HG03097 (cell line): ENCODE measurements at regions not wholly inside any gene's neighbourhood (a gene's known extent, or its start where the extent isn't known, plus 50 kb on each side); places are given as distances from the start of the nearest gene placed in this dataset.

Experiments used
- ATAC-seq: cut with Tn5 transposase; IDR thresholded peaks from one replicate; pipeline ENCODE4 v1.9.1; 2021; ENCODE audit not compliant: unreplicated experiment, low FRiP score

DNA sequence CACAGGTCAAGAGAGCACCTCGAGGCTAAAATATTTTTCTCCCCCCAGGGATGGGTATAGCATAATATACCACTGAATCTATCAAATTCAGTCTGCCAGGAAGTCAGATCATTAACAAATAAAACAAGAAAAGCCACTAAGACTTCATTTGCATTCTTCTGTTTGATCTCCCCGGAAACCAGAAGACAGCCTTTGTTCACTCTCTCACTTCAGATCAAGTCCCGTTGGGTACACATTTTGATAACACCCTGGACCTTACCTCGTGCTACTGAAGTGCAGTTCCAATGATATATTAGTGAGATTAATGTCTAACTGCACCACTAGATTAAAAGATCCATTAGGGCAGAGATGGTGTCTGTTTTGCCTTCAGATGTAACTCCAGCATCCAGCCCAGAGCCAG, 157.7 kb upstream of the B3GAT2 start:
- no peak for ATAC-seq

DNA sequence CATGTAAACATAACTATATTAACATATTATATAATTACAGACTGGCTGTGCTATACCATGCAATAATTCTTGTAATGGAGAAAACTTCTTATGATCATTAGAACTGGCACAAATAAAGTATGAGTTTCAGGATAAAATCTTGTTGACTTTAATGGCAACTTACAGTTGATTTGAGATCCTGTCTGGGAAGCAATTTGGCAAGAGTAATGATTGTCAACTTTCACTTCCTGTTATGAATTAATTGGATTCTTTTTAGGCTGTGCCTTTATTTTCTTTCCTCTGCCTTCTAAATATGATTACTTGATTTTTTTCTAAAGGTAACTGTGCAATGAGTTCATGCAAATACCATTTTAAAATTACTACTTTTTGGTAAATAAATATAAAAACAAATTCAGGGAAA, 158.1 kb upstream of the B3GAT2 start:
- no peak for ATAC-seq

DNA sequence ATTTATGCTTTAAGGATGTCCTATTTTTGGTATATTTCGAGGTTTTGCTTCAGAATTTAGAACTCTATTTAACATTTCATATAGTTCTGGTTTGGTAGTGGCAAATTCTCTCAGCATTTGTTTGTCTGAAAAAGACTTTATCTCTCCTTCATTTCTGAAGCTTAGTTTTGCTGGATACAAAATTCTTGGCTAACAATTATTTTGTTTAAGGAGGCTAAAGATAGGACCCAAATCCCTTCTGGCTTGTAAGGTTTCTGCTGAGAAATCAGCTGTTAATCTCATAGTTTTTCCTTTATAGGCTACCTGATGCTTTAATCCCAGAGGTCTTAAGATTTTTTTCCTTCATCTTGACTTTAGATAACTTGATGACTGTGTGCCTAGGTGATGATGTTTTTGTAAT, 162.7 kb upstream of the B3GAT2 start:
- ATAC-seq = no peak

DNA sequence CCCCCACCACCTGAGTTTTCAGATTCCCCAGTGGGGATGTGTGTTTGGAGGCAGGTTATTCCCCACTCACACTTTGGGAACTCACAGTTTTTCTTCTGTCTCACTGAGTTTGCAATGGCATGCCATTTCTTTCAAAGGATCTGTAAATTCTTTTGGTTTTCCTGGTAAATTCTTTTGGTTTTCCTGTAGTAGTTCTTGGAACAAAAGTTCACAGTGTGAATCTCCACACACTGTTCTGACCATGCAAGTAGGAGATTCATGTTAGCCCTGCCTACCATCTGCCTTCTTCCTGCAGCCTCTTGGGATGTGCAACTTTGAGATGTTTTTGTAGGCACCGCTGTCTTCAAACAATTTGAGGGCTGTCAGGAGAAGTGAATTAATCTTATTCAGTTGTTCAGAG, 165.6 kb upstream of the OGFRL1 start:
- no peak for ATAC-seq

DNA sequence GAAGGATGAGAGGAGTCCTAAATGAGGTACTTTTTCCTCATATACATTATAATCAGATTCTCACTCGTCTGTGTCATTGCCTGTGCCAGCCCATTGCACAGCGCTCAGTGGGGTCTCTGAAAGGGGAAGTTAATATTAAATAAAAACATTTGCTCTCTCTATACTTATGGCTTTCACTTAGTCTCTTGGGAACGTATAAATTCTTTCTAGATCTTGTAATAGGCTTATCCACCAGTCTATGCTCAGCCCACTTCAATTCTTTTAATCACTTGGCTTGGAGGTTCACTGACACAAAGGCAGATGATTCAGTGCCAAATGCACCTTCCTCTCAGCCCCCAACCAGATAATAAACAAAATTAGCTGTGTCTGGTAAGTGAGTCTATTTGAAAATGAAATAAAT, 164.3 kb upstream of the OGFRL1 start:
- ATAC-seq = no peak

DNA sequence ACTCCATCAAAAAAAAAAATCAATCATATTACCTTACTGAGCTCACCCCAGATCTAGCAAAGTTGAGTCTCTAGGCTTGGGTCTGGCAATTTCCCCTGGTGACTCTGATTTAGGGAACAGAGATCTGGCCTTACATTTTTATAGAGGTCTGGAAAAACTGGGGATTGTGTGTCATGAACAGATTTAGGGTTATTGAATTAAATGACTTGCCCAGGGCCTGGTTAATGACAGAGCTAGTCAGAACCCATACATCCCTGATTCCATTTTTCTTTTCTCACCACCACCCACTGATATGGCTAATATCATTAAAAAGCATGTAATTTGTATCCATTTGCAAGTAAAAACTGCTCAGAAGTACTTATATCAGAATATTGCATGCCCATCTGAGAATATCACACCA, 163.4 kb upstream of the OGFRL1 start:
- ATAC-seq = no peak

DNA sequence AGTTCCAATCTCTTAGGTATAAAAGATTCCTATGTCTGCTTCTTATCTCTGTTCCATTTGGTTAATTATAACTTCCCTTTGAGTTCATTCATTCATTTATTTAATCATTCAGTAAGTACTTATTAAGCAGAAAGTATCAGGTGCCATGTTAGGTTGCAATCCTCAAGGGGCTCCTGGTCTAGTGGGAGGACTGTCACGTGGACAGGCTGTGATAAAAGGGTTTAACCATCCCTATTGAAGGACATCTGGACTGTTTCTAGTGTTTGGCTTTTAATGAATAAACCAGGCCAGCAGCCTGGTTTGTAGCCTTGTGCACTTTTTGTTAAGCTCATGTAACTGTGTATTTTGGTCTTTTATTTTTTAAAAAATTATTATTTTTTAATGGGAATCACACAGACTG, 162.1 kb upstream of the OGFRL1 start:
- no peak for ATAC-seq

DNA sequence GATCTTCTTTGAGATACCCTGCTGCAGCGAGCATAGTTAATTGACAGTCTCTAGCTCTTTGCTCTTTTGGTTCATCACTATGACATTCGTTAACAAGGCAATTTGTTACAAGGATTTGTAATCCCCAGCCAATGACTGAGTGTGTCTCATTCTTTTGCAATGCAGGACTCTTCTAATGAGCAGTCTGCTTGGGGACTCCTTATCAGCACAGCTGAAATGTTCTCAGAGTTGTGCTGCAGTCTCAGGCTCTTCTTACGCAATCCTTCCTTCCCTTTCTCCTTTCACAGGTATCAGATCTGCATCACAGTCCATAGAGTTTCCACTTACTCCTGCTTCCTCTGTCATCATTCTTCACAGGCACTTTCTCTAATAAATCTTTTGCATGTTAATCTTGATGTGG, 161.2 kb upstream of the OGFRL1 start:
- ATAC-seq = no peak

DNA sequence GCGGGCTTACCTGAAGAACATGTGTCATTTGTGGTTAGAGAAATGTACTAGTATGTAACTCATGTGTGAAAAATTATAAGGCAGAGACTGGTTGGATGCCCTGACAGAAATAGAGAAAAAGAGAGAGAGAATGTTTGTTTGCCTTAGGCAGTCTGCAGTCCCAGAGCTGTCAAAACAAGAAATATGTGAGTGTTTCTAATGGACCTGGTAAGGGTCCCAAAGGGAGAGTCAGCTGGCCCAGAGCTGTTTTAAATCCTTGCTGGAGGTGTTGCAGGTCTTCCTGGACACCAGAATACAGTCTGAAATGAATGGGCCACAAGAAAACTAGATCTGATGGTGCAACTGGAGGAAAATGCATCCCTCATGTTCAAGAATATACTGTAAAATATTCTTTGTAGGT, 158.3 kb upstream of the OGFRL1 start:
- ATAC-seq = no peak

DNA sequence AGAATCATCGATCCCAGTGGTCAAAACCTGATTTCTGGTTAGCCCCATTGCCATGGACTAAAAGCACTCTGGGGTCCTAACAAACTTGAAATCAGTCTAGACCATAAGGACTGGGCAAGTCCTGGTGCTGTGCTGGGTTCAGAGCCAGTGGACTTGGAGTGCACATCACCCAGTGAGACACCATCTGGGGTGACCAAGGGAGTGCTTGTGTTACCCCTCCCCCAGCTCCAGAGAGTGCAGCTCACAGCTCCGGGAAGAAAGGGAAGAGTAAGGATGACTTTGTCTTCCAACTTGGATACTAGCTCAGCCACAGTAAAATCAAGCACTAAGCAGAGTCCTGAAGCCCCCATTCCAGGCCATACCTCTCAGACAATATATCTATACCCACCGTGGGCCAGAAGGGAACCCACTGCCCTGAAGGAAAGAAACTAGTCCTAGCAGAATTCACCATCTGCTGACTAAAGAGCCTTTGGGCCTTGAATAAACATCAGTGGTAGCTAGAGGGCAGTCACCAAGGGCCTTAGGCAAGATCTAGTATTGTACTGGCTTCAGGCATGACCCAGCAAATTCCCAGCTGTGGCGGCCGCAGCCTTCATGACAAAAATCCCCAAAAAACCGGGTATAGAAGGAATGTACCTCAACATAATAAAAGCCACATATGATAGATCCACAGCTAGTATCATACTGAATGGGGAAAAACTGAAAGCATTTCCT, 153.5 kb upstream of the OGFRL1 start:
- no peak for ATAC-seq

DNA sequence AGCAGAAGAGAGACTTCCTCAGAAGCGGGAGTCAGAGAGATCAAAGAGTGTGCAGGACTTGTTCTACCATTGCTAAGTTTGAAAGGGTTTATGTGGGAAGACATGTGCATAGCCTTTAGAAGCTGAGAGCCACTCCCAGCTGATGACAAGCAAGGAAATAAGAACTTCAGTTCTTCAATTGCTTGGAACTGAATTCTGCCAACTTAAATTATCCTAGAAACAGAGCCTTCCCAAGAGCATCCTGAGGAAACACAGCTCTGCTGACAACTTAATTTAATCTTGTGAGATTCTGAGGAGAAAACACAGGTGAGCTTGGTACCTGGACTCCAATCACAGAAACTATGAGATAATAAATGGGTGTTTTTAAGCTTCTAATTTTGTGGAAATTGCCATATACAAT, 150.6 kb upstream of the OGFRL1 start:
- no peak for ATAC-seq

DNA sequence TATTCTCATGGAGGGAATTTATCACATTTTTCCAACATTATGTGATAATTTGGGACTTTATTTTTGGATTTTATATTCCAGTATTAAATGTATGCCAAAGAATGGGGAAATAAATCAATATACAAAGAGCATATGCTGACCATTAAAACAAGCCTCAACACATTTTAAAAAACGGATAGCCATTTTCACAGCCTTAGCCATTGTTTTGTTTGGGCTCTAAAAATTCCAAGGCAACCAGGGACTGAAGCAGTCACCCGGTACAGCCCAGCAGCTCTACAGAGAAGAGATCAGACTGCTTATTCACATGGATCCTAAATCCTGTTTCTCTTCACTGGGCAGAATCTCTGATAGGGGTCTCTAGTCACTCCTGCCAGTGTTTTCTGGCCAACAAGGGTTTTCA, 150.2 kb upstream of the OGFRL1 start:
- no peak for ATAC-seq

DNA sequence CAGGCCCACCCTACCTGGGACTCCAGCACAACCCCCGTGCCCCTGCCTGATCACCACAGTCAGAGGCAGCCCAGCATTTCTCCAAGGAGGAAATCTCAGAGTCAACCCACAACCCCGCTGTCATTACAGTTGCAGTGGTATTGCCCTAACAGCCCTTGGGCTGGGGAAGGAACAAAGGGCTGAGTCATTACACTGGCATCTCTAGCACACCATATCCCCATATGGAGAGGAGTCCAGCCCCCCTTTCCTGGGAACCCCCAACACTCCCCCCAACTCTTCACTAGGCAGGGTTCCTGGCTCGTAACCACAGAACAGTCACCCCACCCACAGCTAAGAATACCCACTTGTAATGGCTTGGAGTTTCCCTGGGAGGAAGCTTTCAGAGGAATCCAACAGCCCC, 149.4 kb upstream of the OGFRL1 start:
- no peak for ATAC-seq

DNA sequence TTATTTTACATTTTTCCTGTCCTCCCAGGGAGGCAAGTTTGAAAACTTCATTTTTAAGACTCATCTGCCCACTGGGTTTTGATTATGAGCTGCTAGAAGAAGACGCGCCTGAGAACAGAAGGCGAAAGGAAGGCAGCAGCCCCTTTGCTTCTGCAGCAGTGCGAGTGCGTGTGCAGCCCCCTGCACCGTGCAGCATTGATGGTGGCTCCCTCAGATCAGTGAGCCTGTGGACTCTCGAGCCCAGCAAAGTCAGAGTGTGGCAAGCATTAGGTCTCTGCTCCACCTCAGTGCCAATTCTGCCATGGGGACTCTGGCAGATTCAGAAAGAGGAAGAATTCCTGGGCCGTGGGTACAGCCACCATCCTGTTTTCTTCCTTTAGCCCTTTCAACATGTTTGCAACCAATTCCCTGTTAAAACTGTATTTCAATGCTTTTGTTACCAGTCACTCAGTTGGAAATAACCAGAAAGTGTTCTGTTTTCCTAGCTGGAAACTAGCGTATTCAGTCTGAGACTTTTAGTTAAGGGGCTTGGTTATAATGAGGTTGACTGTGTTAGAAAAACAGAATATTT, 134.8 kb upstream of the OGFRL1 start:
- no peak for ATAC-seq

DNA sequence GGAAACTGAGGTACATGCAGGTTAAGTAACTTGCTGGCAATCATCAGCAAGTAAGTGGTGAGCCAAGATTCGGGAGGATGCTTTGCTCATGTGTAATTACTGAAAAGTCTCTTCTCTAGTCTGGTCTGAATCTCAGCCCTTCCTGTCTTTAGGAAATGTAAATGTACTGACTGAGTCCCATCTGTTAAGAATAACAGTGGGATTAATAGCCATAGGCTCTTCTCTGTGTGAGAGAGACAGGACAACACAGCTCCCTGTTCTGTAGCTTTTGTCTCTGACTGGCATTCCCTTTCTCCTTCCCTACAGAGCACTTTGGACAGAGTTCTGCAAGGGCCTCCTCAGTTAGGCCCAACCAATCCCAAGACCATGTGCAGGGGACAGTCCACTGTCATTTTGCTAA, 131.3 kb upstream of the OGFRL1 start:
- no peak for ATAC-seq

DNA sequence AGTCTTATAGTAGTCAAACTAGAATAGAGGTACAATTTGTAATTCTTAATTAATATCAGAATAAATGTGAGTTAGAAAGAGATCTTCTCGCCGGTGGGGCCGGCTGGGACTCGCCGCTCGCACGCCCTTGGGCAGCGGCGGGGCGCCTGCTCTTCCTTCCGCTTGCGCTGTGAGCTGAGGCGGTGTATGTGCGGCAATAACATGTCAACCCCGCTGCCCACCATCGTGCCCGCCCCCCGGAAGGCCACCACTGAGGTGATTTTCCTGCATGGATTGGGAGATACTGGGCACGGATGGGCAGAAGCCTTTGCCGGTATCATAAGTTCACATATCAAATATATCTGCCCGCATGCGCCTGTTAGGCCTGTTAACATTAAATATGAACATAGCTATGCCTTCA, 123.7 kb upstream of the OGFRL1 start:
- no peak for ATAC-seq

DNA sequence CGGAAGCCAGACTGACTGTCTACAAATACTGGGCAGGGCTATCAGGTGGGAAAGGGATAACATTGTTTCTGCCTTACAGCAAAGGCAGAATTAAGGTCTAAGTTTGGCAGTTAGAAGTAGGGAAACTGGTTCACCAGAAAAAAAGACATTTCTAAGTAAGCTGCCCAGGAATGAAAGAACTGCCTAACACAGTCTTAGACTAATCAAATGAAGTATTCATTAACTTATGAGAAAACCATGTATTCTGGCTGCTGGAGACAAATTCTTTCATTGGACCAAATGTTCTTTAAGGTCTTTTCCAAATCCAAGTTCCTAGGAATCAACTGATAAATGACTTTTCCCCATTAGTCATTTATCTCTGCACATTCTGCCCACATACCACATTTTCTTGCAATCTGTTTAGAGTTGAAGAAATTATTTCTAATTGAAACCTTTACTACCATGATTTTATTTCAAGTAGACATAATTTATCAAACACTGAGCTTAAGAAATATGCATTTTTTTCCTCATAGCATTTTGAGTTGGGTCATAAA, 120.3 kb upstream of the OGFRL1 start:
- no peak for ATAC-seq

DNA sequence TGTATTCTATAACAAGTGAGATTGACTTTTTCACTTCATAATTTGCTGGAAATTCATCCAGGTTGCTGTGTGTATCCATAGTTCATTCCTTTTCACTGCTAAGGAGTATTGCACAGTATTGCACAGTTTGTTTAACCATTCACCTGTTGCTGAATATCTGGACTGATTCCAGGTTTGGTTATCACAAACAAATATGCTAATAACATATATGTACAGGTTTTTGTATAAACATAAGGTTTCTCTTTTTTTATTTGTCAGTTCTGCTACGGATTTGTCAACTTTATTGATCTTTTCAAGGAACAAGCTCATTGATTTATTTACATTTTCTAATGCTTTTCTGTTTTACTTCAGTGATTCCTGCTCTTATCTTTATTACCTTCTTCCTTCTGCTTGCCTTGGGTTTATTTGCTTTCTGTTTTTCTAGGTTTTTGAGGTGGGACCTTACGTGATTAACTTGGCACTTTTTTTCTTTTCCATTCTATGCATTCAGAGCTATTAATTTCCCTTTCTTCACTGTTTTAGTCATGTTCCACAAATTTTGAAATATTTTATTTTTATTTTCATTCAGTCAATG, 117.0 kb upstream of the OGFRL1 start:
- ATAC-seq = no peak

DNA sequence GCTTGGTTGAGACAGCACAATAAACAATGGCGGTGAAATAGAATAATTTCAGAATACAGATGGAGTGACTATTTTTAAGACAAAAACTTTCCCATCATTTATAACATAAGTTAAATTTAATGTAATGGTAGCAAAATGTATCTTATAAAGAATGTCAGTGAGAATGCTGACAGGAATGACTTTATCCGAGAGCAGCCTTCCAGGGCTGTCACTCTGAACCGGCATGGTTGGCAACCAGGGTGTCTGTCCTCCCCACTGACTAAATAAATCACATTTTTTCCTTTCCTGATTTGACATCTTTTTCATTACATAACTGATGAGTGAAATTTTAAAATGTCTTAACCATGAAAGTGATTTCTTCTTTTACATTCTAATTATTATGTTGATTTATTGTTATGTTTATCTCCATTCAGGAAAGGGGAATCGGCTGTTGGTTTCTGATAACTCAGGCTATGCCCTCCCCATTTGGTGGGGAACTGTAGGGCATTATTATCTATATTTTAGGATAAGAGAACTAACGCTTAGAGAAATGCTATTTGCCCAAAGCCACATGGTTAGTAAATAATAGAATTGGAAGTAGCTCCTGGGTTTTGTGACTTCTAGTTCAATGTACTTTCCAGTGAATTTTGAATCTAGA, 109.2 kb upstream of the OGFRL1 start:
- no peak for ATAC-seq

DNA sequence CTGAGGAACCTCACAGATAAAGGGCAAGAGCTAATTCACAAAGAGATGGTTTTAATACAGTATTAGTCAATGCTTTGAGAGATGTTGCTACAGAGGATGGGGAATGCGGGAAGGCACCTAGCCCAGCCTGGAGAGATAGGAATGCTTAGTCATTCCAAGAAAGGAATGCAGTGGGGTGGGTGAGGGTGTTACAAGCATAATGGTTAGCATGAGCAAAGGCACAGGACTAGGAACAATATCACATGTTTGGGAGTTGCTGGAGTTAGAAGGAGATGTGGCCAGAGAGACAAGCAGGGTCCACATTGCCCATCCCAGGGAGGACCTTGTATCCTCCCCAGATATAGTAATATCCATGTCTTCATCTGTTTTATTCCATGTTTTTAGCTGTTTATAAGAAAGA, 107.0 kb upstream of the OGFRL1 start:
- no peak for ATAC-seq

DNA sequence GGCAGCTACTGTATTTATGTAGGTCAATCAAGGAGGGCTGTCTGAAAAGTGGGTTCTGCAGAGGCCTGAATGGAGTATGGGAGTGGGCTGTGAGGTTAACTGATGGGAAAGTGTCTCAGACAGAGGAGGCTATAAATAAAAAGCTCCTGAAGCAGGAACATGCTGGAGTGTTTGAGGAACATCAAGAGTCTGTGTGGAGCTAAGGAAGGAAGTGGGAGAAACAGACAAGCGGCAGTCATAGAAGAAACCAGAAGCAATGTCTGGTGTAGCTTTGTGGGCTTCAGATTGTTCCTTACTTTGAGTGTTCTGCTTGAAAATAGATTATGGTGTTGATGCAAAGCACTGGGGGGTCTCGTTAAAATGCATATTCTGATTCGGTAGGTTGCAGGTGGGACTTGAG, 101.5 kb upstream of the OGFRL1 start:
- ATAC-seq = no peak

DNA sequence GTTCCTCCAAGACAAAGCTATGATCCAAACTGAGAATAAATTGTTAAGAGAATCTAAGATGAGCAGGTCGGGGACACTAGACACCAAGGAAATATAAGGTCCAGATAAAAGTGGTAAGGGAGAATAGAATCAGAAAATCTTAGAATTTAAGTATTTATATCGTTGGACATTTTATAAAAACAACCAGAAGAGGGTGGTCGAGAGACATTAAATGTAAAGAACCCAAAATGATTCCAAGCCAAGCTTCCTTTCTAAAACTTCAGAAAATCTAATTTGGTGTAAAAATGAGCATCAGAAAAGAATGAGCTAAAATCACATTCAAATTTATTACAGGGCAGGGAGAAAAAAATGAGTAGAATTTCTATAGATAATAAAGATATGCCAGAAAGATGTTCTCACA, 97.8 kb upstream of the OGFRL1 start:
- no peak for ATAC-seq
